ENCODE measurements at regions not wholly inside any gene's neighbourhood (a gene's known extent, or its start where the extent isn't known, plus 50 kb on each side); places are given as distances from the start of the nearest gene placed in this dataset.
"Not testable (repeated sequence)": the region's sequence is repeated elsewhere in the genome, so short reads cannot be mapped to it uniquely, and the experiment has no call there.

DNA sequence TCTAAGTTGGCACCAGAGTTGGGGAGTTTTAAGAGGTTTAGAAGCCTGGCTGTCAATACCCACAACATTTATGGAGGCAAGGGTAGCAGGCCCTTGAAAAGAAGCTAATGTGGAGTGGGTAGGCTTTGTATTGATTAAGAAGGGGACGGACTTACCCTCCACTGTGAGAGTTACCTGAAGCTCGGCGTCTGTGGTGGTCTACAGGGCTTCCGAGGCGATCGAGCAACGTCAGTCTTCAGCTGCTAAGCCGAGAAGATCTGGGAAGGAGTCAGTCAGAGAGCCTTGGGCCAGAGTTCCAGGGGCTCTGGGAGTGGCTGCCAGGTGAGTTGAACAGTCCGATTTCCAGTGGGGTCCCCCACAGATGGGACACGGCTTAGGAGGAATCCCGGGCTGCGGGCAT is 249.0 kb upstream of the MVB12B start:
- TF ChIP-seq POLR2AphosphoS5 (IDR thresholded peaks at IDR 0.05); MXI1 (conservative IDR thresholded peaks at IDR 0.05; ENCODE audit: poor library complexity, severe bottlenecking): not testable (repeated sequence)
- TF ChIP-seq, protein P1, sequence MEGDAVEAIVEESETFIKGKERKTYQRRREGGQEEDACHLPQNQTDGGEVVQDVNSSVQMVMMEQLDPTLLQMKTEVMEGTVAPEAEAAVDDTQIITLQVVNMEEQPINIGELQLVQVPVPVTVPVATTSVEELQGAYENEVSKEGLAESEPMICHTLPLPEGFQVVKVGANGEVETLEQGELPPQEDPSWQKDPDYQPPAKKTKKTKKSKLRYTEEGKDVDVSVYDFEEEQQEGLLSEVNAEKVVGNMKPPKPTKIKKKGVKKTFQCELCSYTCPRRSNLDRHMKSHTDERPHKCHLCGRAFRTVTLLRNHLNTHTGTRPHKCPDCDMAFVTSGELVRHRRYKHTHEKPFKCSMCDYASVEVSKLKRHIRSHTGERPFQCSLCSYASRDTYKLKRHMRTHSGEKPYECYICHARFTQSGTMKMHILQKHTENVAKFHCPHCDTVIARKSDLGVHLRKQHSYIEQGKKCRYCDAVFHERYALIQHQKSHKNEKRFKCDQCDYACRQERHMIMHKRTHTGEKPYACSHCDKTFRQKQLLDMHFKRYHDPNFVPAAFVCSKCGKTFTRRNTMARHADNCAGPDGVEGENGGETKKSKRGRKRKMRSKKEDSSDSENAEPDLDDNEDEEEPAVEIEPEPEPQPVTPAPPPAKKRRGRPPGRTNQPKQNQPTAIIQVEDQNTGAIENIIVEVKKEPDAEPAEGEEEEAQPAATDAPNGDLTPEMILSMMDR (IDR thresholded peaks at IDR 0.05; ENCODE audit: poor library complexity, severe bottlenecking), result not testable (repeated sequence)
- TF ChIP-seq, protein P2, sequence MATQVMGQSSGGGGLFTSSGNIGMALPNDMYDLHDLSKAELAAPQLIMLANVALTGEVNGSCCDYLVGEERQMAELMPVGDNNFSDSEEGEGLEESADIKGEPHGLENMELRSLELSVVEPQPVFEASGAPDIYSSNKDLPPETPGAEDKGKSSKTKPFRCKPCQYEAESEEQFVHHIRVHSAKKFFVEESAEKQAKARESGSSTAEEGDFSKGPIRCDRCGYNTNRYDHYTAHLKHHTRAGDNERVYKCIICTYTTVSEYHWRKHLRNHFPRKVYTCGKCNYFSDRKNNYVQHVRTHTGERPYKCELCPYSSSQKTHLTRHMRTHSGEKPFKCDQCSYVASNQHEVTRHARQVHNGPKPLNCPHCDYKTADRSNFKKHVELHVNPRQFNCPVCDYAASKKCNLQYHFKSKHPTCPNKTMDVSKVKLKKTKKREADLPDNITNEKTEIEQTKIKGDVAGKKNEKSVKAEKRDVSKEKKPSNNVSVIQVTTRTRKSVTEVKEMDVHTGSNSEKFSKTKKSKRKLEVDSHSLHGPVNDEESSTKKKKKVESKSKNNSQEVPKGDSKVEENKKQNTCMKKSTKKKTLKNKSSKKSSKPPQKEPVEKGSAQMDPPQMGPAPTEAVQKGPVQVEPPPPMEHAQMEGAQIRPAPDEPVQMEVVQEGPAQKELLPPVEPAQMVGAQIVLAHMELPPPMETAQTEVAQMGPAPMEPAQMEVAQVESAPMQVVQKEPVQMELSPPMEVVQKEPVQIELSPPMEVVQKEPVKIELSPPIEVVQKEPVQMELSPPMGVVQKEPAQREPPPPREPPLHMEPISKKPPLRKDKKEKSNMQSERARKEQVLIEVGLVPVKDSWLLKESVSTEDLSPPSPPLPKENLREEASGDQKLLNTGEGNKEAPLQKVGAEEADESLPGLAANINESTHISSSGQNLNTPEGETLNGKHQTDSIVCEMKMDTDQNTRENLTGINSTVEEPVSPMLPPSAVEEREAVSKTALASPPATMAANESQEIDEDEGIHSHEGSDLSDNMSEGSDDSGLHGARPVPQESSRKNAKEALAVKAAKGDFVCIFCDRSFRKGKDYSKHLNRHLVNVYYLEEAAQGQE (IDR thresholded peaks at IDR 0.05; ENCODE audit: borderline replicate concordance), result not testable (repeated sequence)
